Body of pancreas (tissue), 4 donors: ENCODE measurements at regions not wholly inside any gene's neighbourhood (a gene's known extent, or its start where the extent isn't known, plus 50 kb on each side); places are given as distances from the start of the nearest gene placed in this dataset.
"Not testable (repeated sequence)": the region's sequence is repeated elsewhere in the genome, so short reads cannot be mapped to it uniquely, and the experiment has no call there.

Experiments used
- ATAC-seq: fragments of 150-250 bp; one replicate; pipeline ENCODE4 v1.9.1; 2016
- DNase-seq, 4 donors: peaks; one replicate each; pipeline ENCODE4 v3.0.0-alpha.2; 2019
- H3K27ac ChIP-seq, 4 donors: fragments of 200-600 bp; sonication (generic); 1 replicate in 3 of 4; 2 replicates in 1 of 4; pipeline versions ENCODE4 v1.5.1 to v1.6.1; 2016 to 2019; ENCODE audit warnings: mild to moderate bottlenecking in 1 of 4, mixed read lengths in 1 of 4, moderate library complexity in 1 of 4
- H3K27me3 ChIP-seq, 2 donors: fragments of 200-600 bp; sonication (generic); one replicate each; pipeline ENCODE4 v1.6.0; 2016; ENCODE audit warnings: mild to moderate bottlenecking in 1 of 2
- H3K36me3 ChIP-seq, 2 donors: fragments of 200-600 bp; sonication (generic); replicated peaks in 1 of 2; 2 replicates each; pipeline ENCODE4 v1.5.1; 2016; ENCODE audit warnings: low read depth in 2 of 2; ENCODE audit not compliant: insufficient read depth in 1 of 2
- H3K4me1 ChIP-seq: fragments of 200-600 bp; sonication (generic); one replicate; pipeline ENCODE4 v1.6.0; 2016
- H3K4me3 ChIP-seq, 2 donors: fragments of 200-600 bp; sonication (generic); 1 replicate in 1 of 2; 2 replicates in 1 of 2; pipeline ENCODE4 v1.5.1; 2016 to 2019
- H3K9me3 ChIP-seq, 3 donors: fragments of 200-600 bp; sonication (generic); 1 replicate in 2 of 3; 2 replicates in 1 of 3; pipeline ENCODE4 v1.5.1; 2016
- CTCF ChIP-seq, 7 experiments: fragments of 450-650 bp in 4 of 7; fragments of 200-600 bp in 3 of 7; sonication (generic) in 3 of 7; IDR thresholded peaks; one replicate each; pipeline ENCODE4 v1.5.1; 2016 to 2019; ENCODE audit warnings: antibody characterized with exemption in 7 of 7
- POLR2A ChIP-seq, 3 donors: fragments of 450-650 bp; IDR thresholded peaks; one replicate each; pipeline ENCODE4 v1.6.1; 2016; ENCODE audit warnings: antibody characterized with exemption in 3 of 3, mild to moderate bottlenecking in 2 of 3
- WGBS, 2 donors: methylation state at CpG; one replicate each; pipeline ENCODE4 v1.1.5; 2017; 5-methylcytosine and 5-hydroxymethylcytosine counted together
- intact Hi-C: fragments of 100-400 bp; cut with DNase I; formaldehyde crosslinking; loops from one replicate; pipeline ENCODE4 v1.15.1; 2023

GRCh38 chr5:25255128-25255527 lies 610.4 kb upstream of the CDH10 start:
- intact Hi-C loops = no loop called here
- no peak for ATAC-seq
- TF ChIP-seq CTCF (IDR thresholded peaks at IDR 0.05) (no peak), POLR2A (IDR thresholded peaks at IDR 0.05) (no peak)
- no peak overlapping the region for H3K27ac ChIP-seq
- no peaks in the 10 kb centered on the region for H3K4me1 ChIP-seq
- no peak for DNase-seq
- no peaks in the 10 kb centered on the region for H3K9me3 ChIP-seq
- H3K27me3 ChIP-seq = no peaks in the 10 kb centered on the region
- WGBS, 2 donors = 21 to 27% methylated on average over 1 of the region's 1 CpG
- H3K36me3 ChIP-seq = no peaks in the 10 kb centered on the region
- H3K4me3 ChIP-seq = no peak overlapping the region

GRCh38 chr5:25241981-25242380 lies 597.2 kb upstream of the CDH10 start:
- 45 to 58% methylated on average over 4 of the region's 4 CpGs for WGBS, 2 donors

GRCh38 chr5:25238720-25239119 lies 593.9 kb upstream of the CDH10 start:
- ATAC-seq, H3K9me3 ChIP-seq, DNase-seq, H3K27me3 ChIP-seq, H3K4me1 ChIP-seq, intact Hi-C loops, H3K4me3 ChIP-seq, H3K27ac ChIP-seq, H3K36me3 ChIP-seq: not testable (repeated sequence)
- 77 to 83% methylated on average over 4 of the region's 4 CpGs for WGBS, 2 donors

More at GRCh38 chr5:25241981-25242380, 597.2 kb upstream of the CDH10 start:
- Histone ChIP-seq H3K27me3 (no peaks in the 10 kb centered on the region), H3K36me3 (no peaks in the 10 kb centered on the region), H3K4me3 (no peak overlapping the region), H3K9me3 (no peaks in the 10 kb centered on the region), H3K27ac (no peak overlapping the region), H3K4me1 (no peaks in the 10 kb centered on the region)
- ATAC-seq = no peak
- intact Hi-C loops = no loop called here
- DNase-seq = no peak
- TF ChIP-seq CTCF (IDR thresholded peaks at IDR 0.05) (no peak), POLR2A (IDR thresholded peaks at IDR 0.05) (no peak)

GRCh38 chr5:25224316-25224982 lies 579.7 kb upstream of the CDH10 start:
- Histone ChIP-seq H3K4me3 (no peak overlapping the region), H3K36me3 (no peaks in the 10 kb centered on the region), H3K27me3 (no peaks in the 10 kb centered on the region), H3K27ac (no peak overlapping the region), H3K9me3 (no peaks in the 10 kb centered on the region), H3K4me1 (no peaks in the 10 kb centered on the region)
- 58 to 61% methylated on average over 10 of the region's 10 CpGs for WGBS, 2 donors
- ATAC-seq (no peak), DNase-seq (no peak)
- intact Hi-C loops = no loop called here
- no peak for TF ChIP-seq CTCF (IDR thresholded peaks at IDR 0.05)

GRCh38 chr5:25199902-25200301 lies 555.1 kb upstream of the CDH10 start:
- H3K27ac ChIP-seq, H3K4me3 ChIP-seq, ATAC-seq, H3K4me1 ChIP-seq, DNase-seq, H3K36me3 ChIP-seq, intact Hi-C loops, H3K27me3 ChIP-seq, H3K9me3 ChIP-seq: not testable (repeated sequence)
- WGBS, 2 donors = 87 to 93% methylated on average over 12 to 21 of the region's 23 CpGs

- H3K4me1 ChIP-seq = no peaks in the 10 kb centered on the region
- TF ChIP-seq CTCF (IDR thresholded peaks at IDR 0.05) (no peak), POLR2A (IDR thresholded peaks at IDR 0.05) (no peak)
- no peaks in the 10 kb centered on the region for H3K36me3 ChIP-seq
- intact Hi-C loops = no loop called here
- WGBS, 2 donors = 85 to 91% methylated on average over 25 to 50 of the region's 55 CpGs
- no peak for ATAC-seq
- H3K9me3 ChIP-seq = no peaks in the 10 kb centered on the region
- H3K27me3 ChIP-seq = no peaks in the 10 kb centered on the region
- H3K4me3 ChIP-seq = no peak overlapping the region
- H3K27ac ChIP-seq = no peak overlapping the region
- no peak for DNase-seq
Measured at GRCh38 chr5:25190521-25191000, 545.8 kb upstream of the CDH10 start.
